ENCODE measurements at regions not wholly inside any gene's neighbourhood (a gene's known extent, or its start where the extent isn't known, plus 50 kb on each side); places are given as distances from the start of the nearest gene placed in this dataset.

DNA sequence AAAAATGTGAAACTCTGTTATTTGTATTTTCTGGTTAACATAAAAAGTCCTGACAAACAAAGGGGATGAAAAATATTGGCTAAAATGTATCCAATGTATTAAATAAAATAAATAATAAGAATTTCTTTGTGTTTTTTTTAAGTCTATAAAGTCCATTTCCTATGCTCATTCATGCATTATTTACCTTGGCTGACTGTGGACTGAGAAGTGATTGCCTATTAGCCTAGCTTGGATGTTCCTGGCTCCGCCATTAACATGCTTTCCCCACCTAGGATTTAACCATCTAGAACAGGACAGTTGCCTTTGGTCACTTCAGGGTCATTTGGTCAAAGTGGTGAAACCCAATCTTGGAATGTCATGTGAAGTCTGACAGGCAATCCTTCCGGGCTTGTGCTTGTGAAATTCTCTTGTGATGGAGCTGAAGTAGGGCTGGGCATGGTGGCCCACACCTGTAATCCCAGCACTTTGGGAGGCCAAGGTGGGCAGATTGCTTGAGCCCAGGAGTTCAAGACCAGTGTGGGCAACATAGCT is 60.4 kb upstream of the TANC1 start:
- Mint-ChIP-seq H3K27ac (ENCODE audit: unreplicated experiment) (no peak overlapping the region), H3K4me1 (ENCODE audit: low read depth, unreplicated experiment) (no peaks in the 10 kb centered on the region), H3K9me3 (ENCODE audit: unreplicated experiment) (peaks cover 2% of the 10 kb centered on the region), H3K36me3 (ENCODE audit: unreplicated experiment) (no peaks in the 10 kb centered on the region), H3K27me3 (ENCODE audit: unreplicated experiment) (no peaks in the 10 kb centered on the region), H3K4me3 (ENCODE audit: unreplicated experiment) (no peak overlapping the region)
- TF ChIP-seq CTCF (IDR thresholded peaks at IDR 0.05; ENCODE audit: partially characterized antibody, unreplicated experiment), result no peak
- no peak for DNase-seq

- H3K9me3 Mint-ChIP-seq (ENCODE audit: unreplicated experiment), result peaks cover 2% of the 10 kb centered on the region
- H3K27me3 Mint-ChIP-seq (ENCODE audit: unreplicated experiment), result peaks cover 3% of the 10 kb centered on the region
- no peak overlapping the region for H3K4me3 Mint-ChIP-seq (ENCODE audit: unreplicated experiment)
- H3K4me1 Mint-ChIP-seq (ENCODE audit: low read depth, unreplicated experiment), result no peaks in the 10 kb centered on the region
- H3K27ac Mint-ChIP-seq (ENCODE audit: unreplicated experiment), result no peak overlapping the region
- no peak for DNase-seq
- no peaks in the 10 kb centered on the region for H3K36me3 Mint-ChIP-seq (ENCODE audit: unreplicated experiment)
- no peak for TF ChIP-seq CTCF (IDR thresholded peaks at IDR 0.05; ENCODE audit: partially characterized antibody, unreplicated experiment)
Measured at GRCh38 chr2:158912112-158912511, 56.3 kb upstream of the TANC1 start.

DNA sequence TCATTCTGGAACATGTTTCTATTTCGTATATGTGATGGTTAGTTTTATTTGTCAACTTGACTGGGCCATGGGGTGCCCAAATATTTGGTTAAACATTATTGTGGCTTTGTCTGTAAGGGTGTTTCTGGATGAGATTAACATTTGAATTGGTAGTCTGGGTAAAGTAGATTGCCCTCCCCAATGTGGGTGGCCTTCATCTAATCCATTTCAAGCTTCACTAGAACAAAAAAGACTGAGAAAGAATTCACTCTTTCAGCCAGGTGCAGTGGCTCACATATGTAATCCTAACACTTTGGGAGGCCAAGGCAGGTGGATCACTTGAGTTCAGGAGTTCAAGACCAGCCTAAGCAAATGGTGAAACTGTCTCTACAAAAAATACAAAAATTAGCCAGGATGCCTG is 55.7 kb upstream of the TANC1 start:
- peaks cover 3% of the 10 kb centered on the region for H3K27me3 Mint-ChIP-seq (ENCODE audit: unreplicated experiment)
- DNase-seq, result no peak
- TF ChIP-seq CTCF (IDR thresholded peaks at IDR 0.05; ENCODE audit: partially characterized antibody, unreplicated experiment), result no peak
- H3K4me1 Mint-ChIP-seq (ENCODE audit: low read depth, unreplicated experiment), result no peaks in the 10 kb centered on the region
- peaks cover 2% of the 10 kb centered on the region for H3K9me3 Mint-ChIP-seq (ENCODE audit: unreplicated experiment)
- H3K4me3 Mint-ChIP-seq (ENCODE audit: unreplicated experiment), result no peak overlapping the region
- H3K27ac Mint-ChIP-seq (ENCODE audit: unreplicated experiment), result no peak overlapping the region
- no peaks in the 10 kb centered on the region for H3K36me3 Mint-ChIP-seq (ENCODE audit: unreplicated experiment)

- Mint-ChIP-seq H3K4me1 (ENCODE audit: low read depth, unreplicated experiment) (no peaks in the 10 kb centered on the region), H3K4me3 (ENCODE audit: unreplicated experiment) (no peak overlapping the region), H3K9me3 (ENCODE audit: unreplicated experiment) (peaks cover 2% of the 10 kb centered on the region), H3K27me3 (ENCODE audit: unreplicated experiment) (peaks cover 3% of the 10 kb centered on the region), H3K27ac (ENCODE audit: unreplicated experiment) (no peak overlapping the region), H3K36me3 (ENCODE audit: unreplicated experiment) (no peaks in the 10 kb centered on the region)
- no peak for TF ChIP-seq CTCF (IDR thresholded peaks at IDR 0.05; ENCODE audit: partially characterized antibody, unreplicated experiment)
- no peak for DNase-seq
Measured at GRCh38 chr2:158914066-158914465, 54.4 kb upstream of the TANC1 start.

- no peak for TF ChIP-seq CTCF (IDR thresholded peaks at IDR 0.05; ENCODE audit: partially characterized antibody, unreplicated experiment)
- Mint-ChIP-seq H3K36me3 (ENCODE audit: unreplicated experiment) (no peaks in the 10 kb centered on the region), H3K27me3 (ENCODE audit: unreplicated experiment) (peaks cover 3% of the 10 kb centered on the region), H3K4me3 (ENCODE audit: unreplicated experiment) (no peak overlapping the region), H3K27ac (ENCODE audit: unreplicated experiment) (no peak overlapping the region), H3K4me1 (ENCODE audit: low read depth, unreplicated experiment) (no peaks in the 10 kb centered on the region), H3K9me3 (ENCODE audit: unreplicated experiment) (peaks cover 2% of the 10 kb centered on the region)
- no peak for DNase-seq
Measured at GRCh38 chr2:158914731-158915130, 53.7 kb upstream of the TANC1 start.

Measured in glutamatergic neuron (in vitro differentiated cells).